OCI-LY1 (cell line): ENCODE measurements at regions not wholly inside any gene's neighbourhood (a gene's known extent, or its start where the extent isn't known, plus 50 kb on each side); places are given as distances from the start of the nearest gene placed in this dataset.
"Not testable (repeated sequence)": the region's sequence is repeated elsewhere in the genome, so short reads cannot be mapped to it uniquely, and the experiment has no call there.

ENCODE experiments used
- H2AFZ ChIP-seq: fragments of 200-600 bp; sonication (generic), shearing (Covaris generic); 2 replicates; pipeline ENCODE4 v1.6.0; 2014; ENCODE audit warnings: antibody characterized with exemption, mild to moderate bottlenecking, low read length
- H3F3A ChIP-seq: fragments of 200-600 bp; sonication (generic), shearing (Covaris generic); 2 replicates; pipeline ENCODE4 v1.6.0; 2014; ENCODE audit warnings: mild to moderate bottlenecking, antibody characterized with exemption, low read length, moderate library complexity; ENCODE audit not compliant: insufficient read depth
- H3K27ac ChIP-seq: fragments of 200-600 bp; sonication (generic); 2 replicates; pipeline ENCODE4 v1.5.1; 2014; ENCODE audit warnings: low read length, mixed run types, mild to moderate bottlenecking, low read depth; ENCODE audit not compliant: poor library complexity, severe bottlenecking
- H3K27me3 ChIP-seq: fragments of 200-600 bp; sonication (generic); 2 replicates; pipeline ENCODE4 v1.6.0; 2014; ENCODE audit warnings: antibody characterized with exemption, mild to moderate bottlenecking, low read length, moderate library complexity; ENCODE audit not compliant: insufficient read depth
- H3K36me3 ChIP-seq: fragments of 200-600 bp; sonication (generic); 2 replicates; pipeline ENCODE4 v1.6.1; 2014; ENCODE audit warnings: mild to moderate bottlenecking, antibody characterized with exemption, low read length, moderate library complexity, mixed read lengths; ENCODE audit not compliant: insufficient read depth
- H3K4me1 ChIP-seq: fragments of 200-600 bp; sonication (generic); 2 replicates; pipeline ENCODE4 v1.5.1; 2014; ENCODE audit warnings: mild to moderate bottlenecking, low read length, moderate library complexity; ENCODE audit not compliant: insufficient read depth, severe bottlenecking
- H3K4me2 ChIP-seq: fragments of 200-600 bp; sonication (generic), shearing (Covaris generic); 2 replicates; pipeline ENCODE4 v1.6.1; 2014; ENCODE audit warnings: low read length
- H3K4me3 ChIP-seq: fragments of 200-600 bp; sonication (generic); 2 replicates; pipeline ENCODE4 v1.5.1; 2014; ENCODE audit warnings: low read length, low read depth, mild to moderate bottlenecking, mixed read lengths; ENCODE audit not compliant: poor library complexity, severe bottlenecking
- H3K79me2 ChIP-seq: fragments of 200-600 bp; shearing (Covaris generic); 2 replicates; pipeline ENCODE4 v1.6.1; 2016; ENCODE audit warnings: mixed run types, low read length, mixed read lengths; ENCODE audit not compliant: insufficient read depth
- H3K9ac ChIP-seq: fragments of 200-600 bp; sonication (generic), shearing (Covaris generic); 2 replicates; pipeline ENCODE4 v1.6.1; 2014; ENCODE audit warnings: mild to moderate bottlenecking, low read length, mixed read lengths
- H3K9me2 ChIP-seq: fragments of 200-600 bp; sonication (generic), shearing (Covaris generic); 2 replicates; pipeline ENCODE4 v1.6.1; 2014; ENCODE audit warnings: low read depth, mild to moderate bottlenecking, low read length, mixed read lengths
- H3K9me3 ChIP-seq: fragments of 200-600 bp; shearing (Covaris generic); 2 replicates; pipeline ENCODE4 v1.6.1; 2014; ENCODE audit warnings: low read length, mixed read lengths
- H4K20me1 ChIP-seq: fragments of 200-600 bp; sonication (generic), shearing (Covaris generic); 2 replicates; pipeline ENCODE4 v1.6.0; 2016; ENCODE audit warnings: mild to moderate bottlenecking, low read length; ENCODE audit not compliant: insufficient read depth
- CTCF ChIP-seq: fragments of 200-600 bp; sonication (generic), shearing (Covaris generic); IDR thresholded peaks from 2 replicates; pipeline ENCODE4 v1.5.1; 2017; ENCODE audit warnings: mild to moderate bottlenecking, antibody characterized with exemption, low read length, moderate library complexity, mixed read lengths
- EZH2 ChIP-seq: fragments of 200-600 bp; sonication (generic), shearing (Covaris generic); IDR thresholded peaks from 2 replicates; pipeline ENCODE4 v1.8.0; 2017; ENCODE audit warnings: borderline replicate concordance, mixed run types, mild to moderate bottlenecking, antibody characterized with exemption, low read length, moderate library complexity, mixed read lengths

- no peaks in the 10 kb centered on the region for H3K36me3 ChIP-seq
- H2AFZ ChIP-seq: no peak overlapping the region
- H3K4me2 ChIP-seq: no peak overlapping the region
- no peaks in the 10 kb centered on the region for H3K79me2 ChIP-seq
- H3K27me3 ChIP-seq: no peaks in the 10 kb centered on the region
- no peaks in the 10 kb centered on the region for H3K4me1 ChIP-seq
- TF ChIP-seq EZH2 (no peak), CTCF (no peak)
- no peaks in the 10 kb centered on the region for H3F3A ChIP-seq
- H3K9me3 ChIP-seq: no peaks in the 10 kb centered on the region
- no peak overlapping the region for H3K4me3 ChIP-seq
- no peaks in the 10 kb centered on the region for H3K9me2 ChIP-seq
- H3K27ac ChIP-seq: no peak overlapping the region
- no peak overlapping the region for H3K9ac ChIP-seq
- H4K20me1 ChIP-seq: no peaks in the 10 kb centered on the region
Observed at GRCh38 chr5:99587983-99588382, 659.2 kb upstream of the CHD1 start.

- Histone ChIP-seq H3K36me3 (no peaks in the 10 kb centered on the region), H3K4me3 (no peak overlapping the region), H3K27me3 (no peaks in the 10 kb centered on the region), H3F3A (no peaks in the 10 kb centered on the region), H3K27ac (no peak overlapping the region), H3K4me2 (no peak overlapping the region), H3K9me3 (no peaks in the 10 kb centered on the region), H3K9ac (no peak overlapping the region), H3K9me2 (no peaks in the 10 kb centered on the region), H3K4me1 (no peaks in the 10 kb centered on the region), H2AFZ (no peak overlapping the region), H4K20me1 (no peaks in the 10 kb centered on the region), H3K79me2 (no peaks in the 10 kb centered on the region)
- TF ChIP-seq EZH2: no peak
- no peak for TF ChIP-seq CTCF
Observed at GRCh38 chr5:99586878-99587277, 658.1 kb upstream of the CHD1 start.

GRCh38 chr5:99581204-99581603 is 652.4 kb upstream of the CHD1 start:
- not testable (repeated sequence) for H2AFZ ChIP-seq, H3K4me1 ChIP-seq, H3K79me2 ChIP-seq, H3K9ac ChIP-seq, H4K20me1 ChIP-seq, H3F3A ChIP-seq, H3K9me3 ChIP-seq, H3K36me3 ChIP-seq, H3K4me2 ChIP-seq, H3K27me3 ChIP-seq, H3K27ac ChIP-seq, H3K4me3 ChIP-seq, H3K9me2 ChIP-seq

- H3K9ac ChIP-seq, H3K4me1 ChIP-seq, H3K27ac ChIP-seq, H4K20me1 ChIP-seq, H3K4me3 ChIP-seq, H3K4me2 ChIP-seq, H3K79me2 ChIP-seq, H3K27me3 ChIP-seq, H3F3A ChIP-seq, H3K9me2 ChIP-seq, H3K36me3 ChIP-seq, H2AFZ ChIP-seq, H3K9me3 ChIP-seq: not testable (repeated sequence)
Observed at GRCh38 chr5:99562937-99563627, 634.3 kb upstream of the CHD1 start.
